ENCODE measurements at regions not wholly inside any gene's neighbourhood (a gene's known extent, or its start where the extent isn't known, plus 50 kb on each side); places are given as distances from the start of the nearest gene placed in this dataset.

DNA sequence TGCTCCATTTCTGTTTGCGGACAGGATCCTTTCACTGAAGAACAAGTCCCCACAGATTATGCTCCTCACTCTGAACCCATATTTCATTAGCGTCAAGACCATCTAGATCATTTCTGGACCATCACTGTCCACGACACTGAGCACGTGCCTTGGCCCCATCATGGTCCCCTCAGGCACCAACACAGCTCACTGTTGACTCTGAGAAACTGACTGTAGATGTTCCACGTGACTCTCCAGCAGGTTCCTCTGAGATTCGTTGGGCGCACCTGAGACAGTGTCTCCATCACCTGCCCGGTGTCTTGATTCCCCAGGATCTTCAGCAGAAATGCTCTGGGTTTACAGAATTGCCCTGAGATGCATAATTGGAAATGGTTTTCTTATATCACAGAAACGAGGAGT is 985.4 kb downstream of the TMEM121 start:
- TF ChIP-seq CTCF (IDR thresholded peaks at IDR 0.05; ENCODE audit: low read depth, low read length, poor library complexity, severe bottlenecking) (no peak), EZH2phosphoT487 (IDR thresholded peaks at IDR 0.05; ENCODE audit: borderline replicate concordance, low read length) (no peak)

Data from DOHH2 (cell line).